Middle frontal gyrus (tissue), 1 donor: ENCODE measurements at regions not wholly inside any gene's neighbourhood (a gene's known extent, or its start where the extent isn't known, plus 50 kb on each side); places are given as distances from the start of the nearest gene placed in this dataset.
"Not testable (repeated sequence)": the region's sequence is repeated elsewhere in the genome, so short reads cannot be mapped to it uniquely, and the experiment has no call there.

Source experiments
- DNase-seq: peaks from one replicate; pipeline ENCODE4 v3.0.0-alpha.2; 2015; ENCODE audit warnings: low spot score; ENCODE audit errors: extremely low spot score

GRCh38 chr18:30712383-30712782, 330.2 kb downstream of the DSC3 start:
- no peak for DNase-seq

DNA sequence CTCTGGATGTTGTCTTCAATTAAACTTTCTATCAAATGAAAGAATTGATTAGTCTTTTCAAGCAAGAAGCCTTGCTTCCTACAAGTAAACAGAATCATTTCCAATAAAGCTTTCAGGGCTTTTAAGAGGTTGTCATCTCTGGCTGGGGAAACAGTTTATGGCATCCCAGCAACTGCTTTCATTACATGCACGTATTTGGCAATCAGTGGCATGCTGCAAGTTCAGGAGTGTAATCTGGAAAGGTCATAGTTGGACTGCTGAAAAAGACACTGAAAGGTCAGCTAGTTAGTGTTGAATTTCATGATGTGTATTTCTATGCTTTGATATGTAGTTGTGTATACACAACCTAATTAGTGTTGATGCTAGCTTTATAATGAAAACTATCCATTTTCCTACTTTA, 332.9 kb downstream of the DSC3 start:
- DNase-seq, result no peak

DNA sequence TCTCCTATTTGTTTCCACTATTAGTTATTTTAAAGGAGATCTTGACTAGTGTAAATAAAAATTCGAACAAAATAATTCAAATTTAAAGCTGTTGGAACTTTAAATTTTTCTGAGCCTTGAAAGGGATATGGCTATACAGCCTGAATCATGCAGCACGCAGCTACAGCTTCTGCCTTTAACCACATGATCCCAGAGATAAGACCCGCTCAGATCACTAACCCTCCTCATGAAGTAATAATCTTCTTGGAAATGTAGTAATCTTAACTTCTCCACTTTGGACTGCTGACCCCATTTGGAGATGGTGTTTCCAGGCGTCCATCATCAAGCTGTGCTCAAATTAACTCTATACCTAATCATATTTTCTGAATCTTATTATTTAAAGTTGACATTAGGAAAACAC, 336.6 kb downstream of the DSC3 start:
- DNase-seq, result no peak

- no peak for DNase-seq
Observed at GRCh38 chr18:30698571-30698970, 344.0 kb downstream of the DSC3 start.

GRCh38 chr18:30696201-30696600, 346.3 kb downstream of the DSC3 start:
- no peak for DNase-seq

DNA sequence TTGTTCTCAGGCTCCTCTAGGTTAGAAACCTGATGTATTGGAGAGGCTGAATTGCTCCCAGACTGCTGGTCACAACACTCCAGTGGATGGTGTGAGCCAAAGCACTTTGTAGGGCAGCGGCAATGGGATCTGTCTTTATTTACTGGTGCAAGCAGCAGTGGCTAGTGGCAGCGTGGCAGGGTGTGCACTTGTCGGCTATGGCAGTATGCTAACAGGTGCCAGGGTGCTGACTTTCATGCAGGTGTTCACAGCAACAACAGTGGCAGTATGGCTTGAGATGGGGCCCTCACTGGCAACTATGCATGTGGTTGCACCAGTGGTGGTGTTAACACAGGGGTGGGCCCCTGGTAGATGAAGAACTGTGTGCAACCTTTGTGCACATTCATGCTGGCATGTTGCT, 347.8 kb downstream of the DSC3 start:
- DNase-seq, result no peak

DNA sequence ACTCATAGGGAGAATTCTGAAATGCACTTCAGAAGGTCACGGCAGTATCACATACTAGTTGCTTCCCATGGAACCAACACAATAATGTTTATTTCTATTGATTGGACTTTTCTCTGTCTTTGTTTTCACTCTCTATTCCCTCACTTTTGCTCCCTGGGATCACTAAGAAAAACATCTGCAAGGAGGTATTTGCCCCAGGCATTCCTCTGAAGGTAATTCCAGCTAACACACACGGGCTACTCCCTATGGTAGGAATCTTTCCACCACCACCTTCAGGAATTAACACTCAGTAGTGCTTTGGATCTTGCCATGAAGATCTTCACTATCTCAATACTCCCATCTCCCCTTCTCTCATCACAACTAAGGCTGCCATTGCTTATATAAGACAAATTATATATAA, 353.3 kb downstream of the DSC3 start:
- no peak for DNase-seq

DNA sequence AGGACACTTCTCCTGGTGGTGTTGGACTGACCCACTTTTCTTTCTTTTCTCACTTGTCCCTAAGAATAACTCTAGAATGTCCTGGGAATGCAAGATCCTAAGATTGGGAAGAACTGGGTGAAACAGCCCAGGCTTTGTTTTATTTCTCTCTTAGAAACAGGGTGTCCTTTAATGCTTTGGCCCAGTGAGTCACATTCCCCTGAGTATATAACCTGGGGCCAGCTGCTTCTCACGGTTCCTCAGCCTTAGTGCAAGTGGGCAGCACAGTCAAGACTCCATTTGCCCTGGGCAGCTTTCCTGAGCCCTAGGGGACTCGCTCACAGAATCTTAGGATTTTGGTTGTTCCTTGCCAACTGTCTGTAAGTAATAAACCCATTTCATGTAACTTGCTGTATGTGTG, 355.0 kb downstream of the DSC3 start:
- no peak for DNase-seq

GRCh38 chr18:30684825-30685481, 357.6 kb downstream of the DSC3 start:
- DNase-seq, result no peak

DNA sequence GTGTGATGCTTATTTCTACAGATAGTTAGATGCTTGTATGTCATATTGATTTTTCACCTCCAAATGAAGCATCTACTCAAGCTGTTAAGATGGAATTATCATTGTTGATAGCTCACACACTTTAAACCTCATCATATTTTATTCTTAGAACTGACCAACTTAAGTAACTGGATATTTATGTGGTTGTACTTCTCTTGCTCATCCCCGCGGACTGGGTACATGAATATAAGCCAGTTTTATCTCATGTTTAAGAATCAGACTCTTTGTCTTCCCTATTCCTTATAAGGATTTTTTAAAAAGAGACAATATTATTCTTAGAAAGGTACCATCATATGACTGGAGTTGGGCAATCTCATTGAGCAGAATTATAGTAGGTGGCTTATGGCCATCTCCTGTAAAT, 358.7 kb downstream of the DSC3 start:
- no peak for DNase-seq

DNA sequence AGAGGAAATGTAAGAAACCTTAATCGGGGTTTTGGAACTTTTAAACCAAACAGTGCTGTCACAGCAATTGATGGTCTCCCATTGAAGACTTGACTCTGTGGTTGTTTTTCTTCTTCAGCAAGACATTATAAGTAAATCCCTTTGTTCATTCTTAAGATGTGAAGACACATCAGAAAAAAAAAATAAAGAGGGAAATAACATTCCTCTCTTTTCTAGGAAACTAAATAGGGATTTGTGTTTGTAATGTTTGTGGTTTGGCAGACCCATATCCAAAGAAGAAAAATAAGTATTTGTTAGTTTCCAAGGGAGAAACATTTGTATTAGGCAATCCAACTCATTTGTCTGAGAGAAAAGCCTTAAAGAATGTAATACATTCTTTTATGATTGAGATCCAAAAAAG, 359.9 kb downstream of the DSC3 start:
- no peak for DNase-seq

- DNase-seq, result no peak
Observed at GRCh38 chr18:30679285-30679930, 363.1 kb downstream of the DSC3 start.

GRCh38 chr18:30677813-30678212, 364.7 kb downstream of the DSC3 start:
- DNase-seq, result not testable (repeated sequence)

DNA sequence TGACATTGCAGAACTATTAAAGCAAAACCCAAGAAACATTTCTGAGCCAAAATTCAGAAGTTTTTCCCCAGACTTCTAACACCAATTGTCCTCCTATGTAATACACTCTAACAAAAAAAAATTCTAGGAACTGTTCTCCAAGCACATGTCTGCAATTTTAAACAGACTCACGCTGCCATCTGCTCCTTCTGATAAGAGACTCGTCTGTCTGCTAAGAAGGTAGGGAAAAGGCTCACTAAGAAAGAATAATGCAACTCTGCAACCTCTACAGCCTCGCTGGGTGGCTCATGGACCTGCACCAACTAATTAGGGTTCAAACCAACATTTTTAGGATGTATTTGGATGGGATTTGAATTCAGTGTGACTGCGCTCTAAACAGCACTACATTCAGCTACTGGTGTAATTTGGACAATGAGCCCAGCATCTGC, 366.5 kb downstream of the DSC3 start:
- DNase-seq, result no peak

DNA sequence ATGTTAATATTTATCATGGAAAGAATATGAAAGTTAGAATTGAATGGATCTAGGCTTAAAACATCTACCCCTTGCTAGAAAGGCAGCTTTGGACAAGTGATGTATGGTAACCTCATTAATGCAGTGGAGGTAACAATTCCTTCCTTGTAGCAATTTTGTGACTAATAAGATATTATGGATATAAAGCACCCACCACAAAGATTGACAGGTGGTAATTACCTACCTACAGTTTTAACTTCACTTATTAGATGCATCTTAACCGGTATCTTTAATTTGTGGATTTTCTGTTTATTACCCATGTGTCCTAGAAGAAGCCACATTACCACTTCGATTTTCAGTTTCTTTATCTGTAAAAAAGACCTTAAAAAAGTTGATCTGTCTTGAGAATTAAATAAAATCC, 367.0 kb downstream of the DSC3 start:
- no peak for DNase-seq

GRCh38 chr18:30675072-30675471, 367.5 kb downstream of the DSC3 start:
- DNase-seq, result no peak

GRCh38 chr18:30674596-30674995, 367.9 kb downstream of the DSC3 start:
- DNase-seq, result no peak

GRCh38 chr18:30672439-30672838, 370.1 kb downstream of the DSC3 start:
- not testable (repeated sequence) for DNase-seq

DNA sequence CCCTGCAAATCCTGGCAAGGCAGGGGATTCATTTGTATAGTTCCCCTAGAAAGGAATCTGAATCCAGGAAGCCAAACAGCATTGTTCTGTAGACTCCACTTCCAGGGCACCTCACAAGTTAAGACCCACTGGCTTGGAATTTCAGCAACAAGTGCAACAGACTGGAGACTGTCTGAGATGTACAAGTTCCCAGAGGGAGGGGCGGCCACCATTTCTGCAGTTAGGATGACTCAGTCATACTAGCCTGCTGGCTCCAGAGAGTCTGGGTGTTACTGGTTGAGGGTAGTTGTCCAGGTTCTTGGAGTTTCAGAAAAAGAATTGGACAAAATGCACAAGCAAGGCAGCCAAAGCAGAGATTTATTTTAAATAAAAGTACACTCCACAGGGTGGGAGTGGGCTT, 384.2 kb downstream of the DSC3 start:
- DNase-seq, result no peak

DNA sequence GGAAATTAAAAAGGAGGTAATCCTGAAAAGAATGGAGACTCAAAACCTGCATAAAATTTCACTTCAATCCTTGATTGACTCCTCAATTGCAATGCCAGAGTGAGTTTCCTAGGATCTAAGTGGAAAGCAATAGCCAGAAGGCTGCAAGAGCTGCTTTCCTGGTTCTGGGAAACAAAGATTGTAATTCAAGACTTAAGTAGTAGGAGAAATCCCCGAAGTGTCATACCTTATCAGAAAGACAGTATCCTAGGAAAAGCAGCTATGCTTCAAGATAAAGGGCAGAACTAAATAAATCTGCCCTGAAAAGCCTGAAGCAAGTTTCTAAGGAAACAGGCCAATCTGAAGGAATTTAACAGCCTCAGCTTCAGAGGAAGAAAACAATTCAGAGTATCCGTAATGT, 390.2 kb downstream of the DSC3 start:
- DNase-seq, result no peak

- DNase-seq, result no peak
Observed at GRCh38 chr18:30650499-30650898, 392.0 kb downstream of the DSC3 start.

DNA sequence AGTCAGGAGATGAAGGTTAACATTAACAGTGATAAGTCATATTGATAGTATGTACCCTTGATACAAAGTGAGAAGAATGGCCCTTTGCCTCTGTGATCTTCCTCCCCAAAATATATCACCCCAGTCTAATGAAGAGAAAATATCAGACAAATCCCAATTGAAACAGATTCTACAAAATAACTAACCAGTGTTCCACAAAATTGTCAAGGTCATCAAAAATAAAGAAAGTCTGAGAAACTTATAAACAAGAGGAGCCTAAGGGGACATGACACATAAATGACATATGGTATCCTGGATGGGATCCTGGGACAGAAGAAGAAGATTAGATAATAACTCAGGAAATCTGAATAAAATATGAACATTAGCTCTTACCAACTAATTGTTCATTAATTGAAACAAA, 398.4 kb downstream of the DSC3 start:
- DNase-seq, result no peak

DNA sequence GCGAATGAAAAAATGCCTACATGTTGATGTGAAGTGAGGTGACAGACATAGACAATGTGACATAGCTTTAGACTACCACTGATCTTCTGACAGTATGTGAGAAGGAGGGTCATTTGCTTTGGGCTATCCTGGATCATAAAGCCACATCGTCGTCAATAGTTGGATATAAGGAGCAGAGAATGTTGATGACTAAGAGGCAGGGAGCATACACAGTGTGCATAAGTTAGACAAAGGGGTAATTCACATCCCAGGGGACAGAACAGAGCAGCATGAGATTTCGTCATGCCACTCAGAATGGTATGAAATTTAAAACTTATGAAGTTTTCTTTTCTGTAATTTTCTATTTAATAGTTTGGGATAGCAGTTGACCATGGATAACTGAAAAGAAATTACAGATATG, 403.2 kb downstream of the DSC3 start:
- DNase-seq, result no peak
